A673 (cell line): ENCODE measurements at regions not wholly inside any gene's neighbourhood (a gene's known extent, or its start where the extent isn't known, plus 50 kb on each side); places are given as distances from the start of the nearest gene placed in this dataset.

Experiments
- BruUV-seq: library from RNA; stranded (reverse); fragments of 400-500 nt; replicated peaks from 2 replicates; lab custom pipeline; 2021; lab: Mats Ljungman, UMichigan
- CTCF ChIA-PET: fragments of 300-600 bp; sonication (Branson Sonifier 250); formaldehyde crosslinking; loops from one replicate; lab custom pipeline; 2022; ENCODE audit warnings: antibody characterized with exemption; lab: Charles Lee
- POLR2A ChIA-PET: fragments of 300-600 bp; sonication (Branson Sonifier 250); formaldehyde crosslinking; loops from one replicate; lab custom pipeline; 2022; ENCODE audit warnings: antibody characterized with exemption; ENCODE audit not compliant: low non-redundant PET; lab: Charles Lee
- DNase-seq: peaks from one replicate; pipeline ENCODE4 v3.0.0-alpha.2; 2015; ENCODE audit warnings: low spot score
- H3K27ac ChIP-seq: fragments of 200-600 bp; sonication (generic); 2 replicates; pipeline ENCODE4 v1.5.1; 2016; ENCODE audit warnings: mixed run types, low read depth, mild to moderate bottlenecking, mixed read lengths, antibody characterized with exemption, low read length; ENCODE audit not compliant: poor library complexity, severe bottlenecking
- H3K27me3 ChIP-seq: fragments of 200-600 bp; sonication (generic); replicated peaks from 2 replicates; pipeline ENCODE4 v1.6.1; 2017; ENCODE audit warnings: mixed run types, low read depth, mild to moderate bottlenecking, mixed read lengths, antibody characterized with exemption, low read length; ENCODE audit not compliant: insufficient read depth, poor library complexity
- H3K36me3 ChIP-seq: fragments of 200-600 bp; sonication (generic); 2 replicates; pipeline ENCODE4 v1.6.1; 2016; ENCODE audit warnings: mixed run types, mild to moderate bottlenecking, mixed read lengths, antibody characterized with exemption, low read length; ENCODE audit not compliant: insufficient read depth, poor library complexity, severe bottlenecking
- H3K4me1 ChIP-seq: fragments of 200-600 bp; sonication (generic); 2 replicates; pipeline ENCODE4 v1.6.1; 2017; ENCODE audit warnings: mixed run types, mild to moderate bottlenecking, mixed read lengths, antibody characterized with exemption, low read length; ENCODE audit not compliant: insufficient read depth, poor library complexity, severe bottlenecking
- H3K4me3 ChIP-seq: fragments of 200-600 bp; sonication (generic); 2 replicates; pipeline ENCODE4 v1.5.1; 2016; ENCODE audit warnings: low read depth, mixed run types, mild to moderate bottlenecking, mixed read lengths, low read length; ENCODE audit not compliant: poor library complexity, severe bottlenecking
- H3K9me3 ChIP-seq: fragments of 200-600 bp; sonication (generic); 2 replicates; pipeline ENCODE4 v1.6.1; 2016; ENCODE audit warnings: mixed run types, low read depth, mild to moderate bottlenecking, mixed read lengths, antibody characterized with exemption, low read length; ENCODE audit not compliant: poor library complexity, severe bottlenecking
- EZH2 ChIP-seq: fragments of 200-600 bp; sonication (generic); IDR thresholded peaks from 2 replicates; pipeline ENCODE4 v1.6.1; 2017; ENCODE audit warnings: borderline replicate concordance, low read depth, mild to moderate bottlenecking, mixed read lengths, antibody characterized with exemption, low read length; ENCODE audit not compliant: poor library complexity, severe bottlenecking
- intact Hi-C: fragments of 100-400 bp; cut with micrococcal nuclease; formaldehyde crosslinking; loops from one replicate; pipeline ENCODE4 v1.10.0; 2022; ENCODE audit not compliant: unreplicated experiment
- TF ChIP-seq, protein P1 (sequence below): fragments of 300-800, 200-600 bp; sonication (generic); conservative IDR thresholded peaks from 2 replicates; pipeline ENCODE4 v1.5.1; 2017; ENCODE audit warnings: low read depth, mild to moderate bottlenecking, antibody characterized with exemption, low read length, moderate library complexity, mixed read lengths

GRCh38 chr5:121424976-121425375, 426.7 kb upstream of the FTMT start:
- Histone ChIP-seq H3K4me1 (no peaks in the 10 kb centered on the region), H3K27me3 (no peaks in the 10 kb centered on the region), H3K36me3 (no peaks in the 10 kb centered on the region), H3K4me3 (no peak overlapping the region), H3K27ac (no peak overlapping the region), H3K9me3 (no peaks in the 10 kb centered on the region)
- TF ChIP-seq, protein P1, sequence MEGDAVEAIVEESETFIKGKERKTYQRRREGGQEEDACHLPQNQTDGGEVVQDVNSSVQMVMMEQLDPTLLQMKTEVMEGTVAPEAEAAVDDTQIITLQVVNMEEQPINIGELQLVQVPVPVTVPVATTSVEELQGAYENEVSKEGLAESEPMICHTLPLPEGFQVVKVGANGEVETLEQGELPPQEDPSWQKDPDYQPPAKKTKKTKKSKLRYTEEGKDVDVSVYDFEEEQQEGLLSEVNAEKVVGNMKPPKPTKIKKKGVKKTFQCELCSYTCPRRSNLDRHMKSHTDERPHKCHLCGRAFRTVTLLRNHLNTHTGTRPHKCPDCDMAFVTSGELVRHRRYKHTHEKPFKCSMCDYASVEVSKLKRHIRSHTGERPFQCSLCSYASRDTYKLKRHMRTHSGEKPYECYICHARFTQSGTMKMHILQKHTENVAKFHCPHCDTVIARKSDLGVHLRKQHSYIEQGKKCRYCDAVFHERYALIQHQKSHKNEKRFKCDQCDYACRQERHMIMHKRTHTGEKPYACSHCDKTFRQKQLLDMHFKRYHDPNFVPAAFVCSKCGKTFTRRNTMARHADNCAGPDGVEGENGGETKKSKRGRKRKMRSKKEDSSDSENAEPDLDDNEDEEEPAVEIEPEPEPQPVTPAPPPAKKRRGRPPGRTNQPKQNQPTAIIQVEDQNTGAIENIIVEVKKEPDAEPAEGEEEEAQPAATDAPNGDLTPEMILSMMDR = no peak
- no peak for TF ChIP-seq EZH2
- intact Hi-C loops = no loop called here
- BruUV-seq = no TSS peak
- ChIA-PET POLR2A (no interaction called here), CTCF (no interaction called here)
- DNase-seq = no peak

- BruUV-seq = no TSS peak
- POLR2A ChIA-PET = no interaction called here
- Histone ChIP-seq H3K4me1 (no peaks in the 10 kb centered on the region), H3K27ac (no peak overlapping the region), H3K36me3 (no peaks in the 10 kb centered on the region), H3K9me3 (no peaks in the 10 kb centered on the region), H3K4me3 (no peak overlapping the region), H3K27me3 (no peaks in the 10 kb centered on the region)
- no peak for TF ChIP-seq EZH2
- TF ChIP-seq, protein P1 = no peak
- CTCF ChIA-PET = no interaction called here
- DNase-seq = no peak
- intact Hi-C loops = no loop called here
These were observed 425.5 kb upstream of the FTMT start for GRCh38 chr5:121426153-121426552.

- no peaks in the 10 kb centered on the region for H3K27me3 ChIP-seq
- TF ChIP-seq EZH2 = no peak
- TF ChIP-seq, protein P1 = no peak
- H3K9me3 ChIP-seq = no peaks in the 10 kb centered on the region
- DNase-seq = no peak
- H3K36me3 ChIP-seq = no peaks in the 10 kb centered on the region
- H3K4me3 ChIP-seq = no peak overlapping the region
- ChIA-PET POLR2A (no interaction called here), CTCF (no interaction called here)
- no TSS peak for BruUV-seq
- no peaks in the 10 kb centered on the region for H3K4me1 ChIP-seq
- intact Hi-C loops = no loop called here
- H3K27ac ChIP-seq = no peak overlapping the region
These were observed 421.9 kb upstream of the FTMT start for GRCh38 chr5:121429761-121430160.
